ENCODE measurements at regions not wholly inside any gene's neighbourhood (a gene's known extent, or its start where the extent isn't known, plus 50 kb on each side); places are given as distances from the start of the nearest gene placed in this dataset.

GRCh38 chr3:82133070-82133606, 371.7 kb upstream of the GBE1 start:
- Mint-ChIP-seq H3K27me3 (ENCODE audit: low read depth in 3 of 3) (peaks cover 0 to 4% (median 0%) of the 10 kb centered on the region in 3 donors), H3K9me3 (peaks cover 0 to 2% (median 0%) of the 10 kb centered on the region in 7 donors)
- DNase-seq: peak; percentile 45 to 68 (median 62)

DNA sequence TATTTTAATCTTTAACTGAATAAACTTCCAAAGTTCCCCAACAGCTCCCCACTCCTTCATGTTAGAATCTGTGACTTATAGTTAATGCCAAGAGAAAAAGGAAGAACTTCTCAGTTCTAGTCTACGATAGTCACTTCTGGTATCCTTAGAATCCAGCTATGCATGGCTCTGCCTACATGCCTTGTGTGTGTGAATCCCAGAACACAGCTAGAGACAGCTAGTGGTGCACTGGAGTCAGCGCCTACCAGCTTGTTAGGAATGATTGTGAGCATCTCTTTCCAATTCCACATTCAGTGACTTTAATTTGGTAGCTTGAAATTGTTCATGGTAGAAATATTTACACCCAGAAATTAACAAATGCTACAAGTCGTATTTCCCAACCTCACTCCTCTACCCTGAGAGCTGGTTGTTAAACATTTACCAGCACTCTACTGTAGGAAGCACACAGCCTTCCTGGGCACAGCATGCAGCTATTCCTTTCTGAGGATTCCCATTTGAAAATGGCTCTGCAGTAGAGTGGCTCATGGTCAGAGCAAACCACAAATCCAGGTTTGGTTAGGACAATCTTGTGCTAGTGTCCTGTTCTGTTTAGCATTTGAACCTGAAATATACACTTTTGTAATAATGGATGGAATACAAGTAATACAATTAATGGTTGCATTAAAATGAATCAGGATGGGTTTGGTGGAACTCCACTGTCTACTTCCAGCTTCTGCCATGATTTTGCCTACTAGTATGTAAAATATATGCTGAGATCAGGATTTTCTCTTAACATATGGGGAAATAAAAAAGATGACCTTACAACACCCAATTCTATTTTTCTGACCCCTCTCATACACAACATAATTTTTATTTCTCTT, 371.0 kb upstream of the GBE1 start:
- no peaks in the 10 kb centered on the region for H3K27me3 ChIP-seq (ENCODE audit: control insufficient read depth in 2 of 2, insufficient read depth in 2 of 2, low read length in 2 of 2)
- intact Hi-C loops (cut with micrococcal nuclease): loop anchor here in 1 of 2 donors (5.0 to 10.0 kb wide), 2 partner anchors 370 to 638 kb away; partner anchors contain the start of gene GBE1
- H4K20me1 ChIP-seq (ENCODE audit: insufficient read depth, low read length): no peaks in the 10 kb centered on the region
- Mint-ChIP-seq H3K36me3 (no peaks in the 10 kb centered on the region), H3K27ac (peak overlapping the region in 1 of 7 donors; percentile 58), H3K4me3 (no peak overlapping the region), H3K27me3 (ENCODE audit: low read depth in 3 of 3) (peaks cover 0 to 4% (median 0%) of the 10 kb centered on the region in 3 donors), H3K4me1 (peaks cover 23% of the 10 kb centered on the region), H3K9me3 (no peaks in the 10 kb centered on the region)
- no peak for DNase-seq
- H2AFZ ChIP-seq (ENCODE audit: insufficient read depth, low read depth, low read length, poor library complexity, severe bottlenecking): no peak overlapping the region
- H3K9me3 ChIP-seq (replicated peaks in 1 of 2; ENCODE audit: control insufficient read depth in 1 of 2, insufficient read depth in 1 of 2, low read length in 2 of 2): no peaks in the 10 kb centered on the region
- no peak overlapping the region for H3K4me3 ChIP-seq (replicated peaks in 1 of 3; ENCODE audit: low read depth in 2 of 3, low read length in 3 of 3)
- no peaks in the 10 kb centered on the region for H3K36me3 ChIP-seq (replicated peaks in 1 of 2; ENCODE audit: control insufficient read depth in 1 of 2, insufficient read depth in 2 of 2, low read length in 2 of 2)
- no peak overlapping the region for H3K4me2 ChIP-seq (replicated peaks; ENCODE audit: extremely low read depth, low read length, poor library complexity, severe bottlenecking)
- H3K79me2 ChIP-seq (ENCODE audit: insufficient read depth, low read length): no peaks in the 10 kb centered on the region
- peaks cover 14 to 21% of the 10 kb centered on the region in 2 donors for H3K4me1 ChIP-seq (ENCODE audit: control insufficient read depth in 1 of 2, insufficient read depth in 2 of 2, low read length in 2 of 2)
- TF ChIP-seq, protein P1, sequence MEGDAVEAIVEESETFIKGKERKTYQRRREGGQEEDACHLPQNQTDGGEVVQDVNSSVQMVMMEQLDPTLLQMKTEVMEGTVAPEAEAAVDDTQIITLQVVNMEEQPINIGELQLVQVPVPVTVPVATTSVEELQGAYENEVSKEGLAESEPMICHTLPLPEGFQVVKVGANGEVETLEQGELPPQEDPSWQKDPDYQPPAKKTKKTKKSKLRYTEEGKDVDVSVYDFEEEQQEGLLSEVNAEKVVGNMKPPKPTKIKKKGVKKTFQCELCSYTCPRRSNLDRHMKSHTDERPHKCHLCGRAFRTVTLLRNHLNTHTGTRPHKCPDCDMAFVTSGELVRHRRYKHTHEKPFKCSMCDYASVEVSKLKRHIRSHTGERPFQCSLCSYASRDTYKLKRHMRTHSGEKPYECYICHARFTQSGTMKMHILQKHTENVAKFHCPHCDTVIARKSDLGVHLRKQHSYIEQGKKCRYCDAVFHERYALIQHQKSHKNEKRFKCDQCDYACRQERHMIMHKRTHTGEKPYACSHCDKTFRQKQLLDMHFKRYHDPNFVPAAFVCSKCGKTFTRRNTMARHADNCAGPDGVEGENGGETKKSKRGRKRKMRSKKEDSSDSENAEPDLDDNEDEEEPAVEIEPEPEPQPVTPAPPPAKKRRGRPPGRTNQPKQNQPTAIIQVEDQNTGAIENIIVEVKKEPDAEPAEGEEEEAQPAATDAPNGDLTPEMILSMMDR (IDR thresholded peaks at IDR 0.05): no peak
- no CpG with 5 or more reads among the region's 3 CpGs for WGBS (ENCODE audit: insufficient coverage)
- no peak overlapping the region for H3K27ac ChIP-seq (ENCODE audit: low read depth in 1 of 2, low read length in 2 of 2)
- no peak overlapping the region for H3K9ac ChIP-seq (ENCODE audit: insufficient read depth, low read length, poor library complexity, severe bottlenecking)

More at GRCh38 chr3:82133070-82133606, 371.7 kb upstream of the GBE1 start:
- H3K79me2 ChIP-seq (ENCODE audit: insufficient read depth, low read length): no peaks in the 10 kb centered on the region
- no peak overlapping the region for H3K4me3 ChIP-seq (replicated peaks in 1 of 3; ENCODE audit: low read depth in 2 of 3, low read length in 3 of 3)
- TF ChIP-seq, protein P1 (IDR thresholded peaks at IDR 0.05): peak; percentile 90
- Mint-ChIP-seq H3K4me1 (peaks cover 23% of the 10 kb centered on the region), H3K4me3 (no peak overlapping the region), H3K36me3 (no peaks in the 10 kb centered on the region), H3K27ac (peak overlapping the region in 1 of 7 donors; percentile 58)
- no peak overlapping the region for H3K9ac ChIP-seq (ENCODE audit: insufficient read depth, low read length, poor library complexity, severe bottlenecking)
- peaks cover 14 to 21% of the 10 kb centered on the region in 2 donors for H3K4me1 ChIP-seq (ENCODE audit: control insufficient read depth in 1 of 2, insufficient read depth in 2 of 2, low read length in 2 of 2)
- no peaks in the 10 kb centered on the region for H3K36me3 ChIP-seq (replicated peaks in 1 of 2; ENCODE audit: control insufficient read depth in 1 of 2, insufficient read depth in 2 of 2, low read length in 2 of 2)
- H2AFZ ChIP-seq (ENCODE audit: insufficient read depth, low read depth, low read length, poor library complexity, severe bottlenecking): no peak overlapping the region
- intact Hi-C loops (cut with micrococcal nuclease): loop anchor here in 1 of 2 donors (5.0 to 10.0 kb wide), 2 partner anchors 371 to 638 kb away; partner anchors contain the start of gene GBE1
- H4K20me1 ChIP-seq (ENCODE audit: insufficient read depth, low read length): no peaks in the 10 kb centered on the region
- no peak overlapping the region for H3K4me2 ChIP-seq (replicated peaks; ENCODE audit: extremely low read depth, low read length, poor library complexity, severe bottlenecking)
- H3K9me3 ChIP-seq (replicated peaks in 1 of 2; ENCODE audit: control insufficient read depth in 1 of 2, insufficient read depth in 1 of 2, low read length in 2 of 2): no peaks in the 10 kb centered on the region
- no peaks in the 10 kb centered on the region for H3K27me3 ChIP-seq (ENCODE audit: control insufficient read depth in 2 of 2, insufficient read depth in 2 of 2, low read length in 2 of 2)
- WGBS (ENCODE audit: insufficient coverage): 0% methylated on average over 1 of the region's 5 CpGs
- no peak overlapping the region for H3K27ac ChIP-seq (ENCODE audit: low read depth in 1 of 2, low read length in 2 of 2)

Measured in CD14-positive monocyte (primary cell).